ENCODE measurements at regions not wholly inside any gene's neighbourhood (a gene's known extent, or its start where the extent isn't known, plus 50 kb on each side); places are given as distances from the start of the nearest gene placed in this dataset.
"Not testable (repeated sequence)": the region's sequence is repeated elsewhere in the genome, so short reads cannot be mapped to it uniquely, and the experiment has no call there.

DNA sequence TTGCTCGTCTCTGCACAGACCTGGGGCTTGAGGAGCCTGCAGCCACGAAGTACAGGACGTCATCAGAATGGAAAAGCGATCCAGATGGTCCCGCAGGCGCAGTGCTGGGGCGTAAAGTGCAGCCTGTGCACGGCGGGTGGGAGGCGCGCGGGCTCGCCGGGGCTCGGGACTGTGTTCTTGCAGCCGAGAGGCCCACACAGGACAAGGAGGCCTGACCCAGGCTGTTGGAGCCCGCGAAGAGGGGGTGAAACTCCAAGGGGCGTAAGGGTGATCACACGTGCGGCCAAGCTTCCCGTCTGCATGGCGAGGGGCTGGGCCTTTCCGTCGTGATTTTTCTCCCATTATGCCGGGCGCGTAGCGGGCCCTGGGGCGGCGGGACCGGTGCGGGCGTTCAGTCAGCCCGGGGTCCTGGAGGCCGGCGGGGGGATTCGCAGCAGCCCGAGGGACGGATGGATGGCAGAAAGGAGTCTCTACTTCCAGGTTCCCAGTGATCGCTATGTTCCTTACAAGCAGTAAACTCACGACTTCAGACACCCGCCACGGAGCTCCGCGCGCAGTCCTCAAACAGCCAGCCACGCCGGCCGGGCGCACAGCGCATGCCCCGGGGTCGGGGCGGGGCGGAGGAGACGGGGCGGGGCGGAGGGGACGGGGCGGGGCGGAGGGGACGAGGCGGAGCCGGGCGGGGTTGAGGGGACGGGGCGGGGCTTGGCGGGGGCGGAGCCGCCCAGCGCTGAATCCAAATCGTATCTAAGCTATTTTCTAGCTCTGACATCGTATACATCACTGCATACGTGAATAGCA, 141.0 kb upstream of the KCNJ18 start:
- Histone ChIP-seq H3K56ac (ENCODE audit: insufficient read length, low read depth, low read length) (no peak overlapping the region), H2AK5ac (ENCODE audit: insufficient read length, low read length) (no peak overlapping the region), H3K9me3 (ENCODE audit: control insufficient read depth, low read depth, low read length) (no peaks in the 10 kb centered on the region), H3K14ac (ENCODE audit: insufficient read depth, low read length) (peak overlapping the region; percentile 49), H2BK5ac (ENCODE audit: insufficient read length, low read length) (no peak overlapping the region), H4K20me1 (ENCODE audit: control insufficient read depth, insufficient read depth, insufficient read length) (no peaks in the 10 kb centered on the region), H4K5ac (ENCODE audit: insufficient read length, low read depth, low read length) (no peak overlapping the region), H3K79me1 (ENCODE audit: insufficient read depth, low read depth, low read length, poor library complexity, severe bottlenecking) (no peaks in the 10 kb centered on the region), H3K18ac (ENCODE audit: insufficient read length, low read depth, low read length) (no peak overlapping the region), H3K9ac (ENCODE audit: extremely low read depth, insufficient read length, low read length) (peak overlapping the region; percentile 33), H2BK120ac (ENCODE audit: low read depth, low read length, poor library complexity, severe bottlenecking) (no peak overlapping the region), H3K4ac (ENCODE audit: low read depth, low read length) (no peak overlapping the region), H3K27me3 (ENCODE audit: insufficient read depth, low read length) (no peaks in the 10 kb centered on the region; the same call in 1 of the 2 replicates), H3T11ph (ENCODE audit: low read length) (no peak overlapping the region), H2AFZ (ENCODE audit: low read length) (no peak overlapping the region), H3K23ac (ENCODE audit: insufficient read length, low read depth, low read length) (no peak overlapping the region), H3K27ac (ENCODE audit: insufficient read length, low read depth, low read length) (no peak overlapping the region), H3K4me2 (ENCODE audit: insufficient read depth, insufficient read length, low read length) (peak overlapping the region; percentile 74), H2BK12ac (ENCODE audit: insufficient read length, low read depth, low read length) (no peak overlapping the region), H3K4me1 (ENCODE audit: insufficient read depth, low read length) (no peaks in the 10 kb centered on the region), H2BK20ac (ENCODE audit: low read depth, low read length, poor library complexity, severe bottlenecking) (no peak overlapping the region), H3K23me2 (ENCODE audit: insufficient read length, low read depth, low read length, poor library complexity, severe bottlenecking) (peaks cover 5% of the 10 kb centered on the region), H4K91ac (ENCODE audit: insufficient read length, low read depth, low read length) (no peak overlapping the region), H3K79me2 (ENCODE audit: insufficient read depth, low read length) (no peaks in the 10 kb centered on the region), H2BK15ac (ENCODE audit: low read depth, low read length) (no peak overlapping the region), H4K8ac (replicated peaks; ENCODE audit: insufficient read length, low read depth, low read length) (no peak overlapping the region)
- Mint-ChIP-seq H3K27ac (no peak overlapping the region), H3K27me3 (ENCODE audit: low read depth) (peaks cover 35% of the 10 kb centered on the region), H3K9me3 (peaks cover 49 to 61% of the 10 kb centered on the region in 2 experiments), H3K36me3 (ENCODE audit: insufficient read depth in 1 of 3, low read depth in 3 of 3) (peaks cover 7 to 10% (median 8%) of the 10 kb centered on the region in 3 experiments; a peak in 6 of 7 replicates), H3K4me3 (peak overlapping the region; percentile 79 to 87), H3K4me1 (peaks cover 11 to 13% of the 10 kb centered on the region in 2 experiments)
- no peak for DNase-seq
- TF ChIP-seq, protein P1, sequence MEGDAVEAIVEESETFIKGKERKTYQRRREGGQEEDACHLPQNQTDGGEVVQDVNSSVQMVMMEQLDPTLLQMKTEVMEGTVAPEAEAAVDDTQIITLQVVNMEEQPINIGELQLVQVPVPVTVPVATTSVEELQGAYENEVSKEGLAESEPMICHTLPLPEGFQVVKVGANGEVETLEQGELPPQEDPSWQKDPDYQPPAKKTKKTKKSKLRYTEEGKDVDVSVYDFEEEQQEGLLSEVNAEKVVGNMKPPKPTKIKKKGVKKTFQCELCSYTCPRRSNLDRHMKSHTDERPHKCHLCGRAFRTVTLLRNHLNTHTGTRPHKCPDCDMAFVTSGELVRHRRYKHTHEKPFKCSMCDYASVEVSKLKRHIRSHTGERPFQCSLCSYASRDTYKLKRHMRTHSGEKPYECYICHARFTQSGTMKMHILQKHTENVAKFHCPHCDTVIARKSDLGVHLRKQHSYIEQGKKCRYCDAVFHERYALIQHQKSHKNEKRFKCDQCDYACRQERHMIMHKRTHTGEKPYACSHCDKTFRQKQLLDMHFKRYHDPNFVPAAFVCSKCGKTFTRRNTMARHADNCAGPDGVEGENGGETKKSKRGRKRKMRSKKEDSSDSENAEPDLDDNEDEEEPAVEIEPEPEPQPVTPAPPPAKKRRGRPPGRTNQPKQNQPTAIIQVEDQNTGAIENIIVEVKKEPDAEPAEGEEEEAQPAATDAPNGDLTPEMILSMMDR (conservative IDR thresholded peaks at IDR 0.05), result no peak
- WGBS (ENCODE audit: extremely low coverage, insufficient read length, low lambda C conversion rate), result no CpG with 5 or more reads among the region's 75 CpGs

DNA sequence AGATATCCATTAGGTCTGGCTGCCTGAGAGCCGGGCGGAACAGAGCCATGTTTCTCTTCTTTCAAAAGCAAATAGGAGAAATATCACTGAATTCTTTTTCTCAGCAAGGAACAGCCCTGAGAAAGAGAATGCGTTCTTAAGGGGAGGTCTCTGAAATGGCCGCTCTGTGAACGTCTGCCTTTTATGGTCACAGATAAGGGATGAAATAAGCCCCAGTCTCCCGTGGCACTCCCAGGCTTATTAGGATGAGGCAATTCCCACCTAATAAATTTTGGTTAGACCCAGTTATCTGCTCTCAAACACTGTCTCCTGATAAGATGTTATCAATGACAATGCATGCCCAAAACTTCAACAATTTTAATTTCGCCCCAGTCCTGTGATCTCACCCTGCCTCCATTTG, 133.4 kb upstream of the KCNJ18 start:
- not testable (repeated sequence) for H3K4me1 ChIP-seq (ENCODE audit: insufficient read depth, low read length); H3K23ac ChIP-seq (ENCODE audit: insufficient read length, low read depth, low read length); H4K5ac ChIP-seq (ENCODE audit: insufficient read length, low read depth, low read length); H3K79me1 ChIP-seq (ENCODE audit: insufficient read depth, low read depth, low read length, poor library complexity, severe bottlenecking); H2BK120ac ChIP-seq (ENCODE audit: low read depth, low read length, poor library complexity, severe bottlenecking); H4K8ac ChIP-seq (replicated peaks; ENCODE audit: insufficient read length, low read depth, low read length); H4K91ac ChIP-seq (ENCODE audit: insufficient read length, low read depth, low read length); H3K27ac Mint-ChIP-seq; H3K14ac ChIP-seq (ENCODE audit: insufficient read depth, low read length); H2BK15ac ChIP-seq (ENCODE audit: low read depth, low read length); H3K4me2 ChIP-seq (ENCODE audit: insufficient read depth, insufficient read length, low read length); H3K9ac ChIP-seq (ENCODE audit: extremely low read depth, insufficient read length, low read length); H4K20me1 ChIP-seq (ENCODE audit: control insufficient read depth, insufficient read depth, insufficient read length); H2AK5ac ChIP-seq (ENCODE audit: insufficient read length, low read length); H3K4ac ChIP-seq (ENCODE audit: low read depth, low read length); H2BK5ac ChIP-seq (ENCODE audit: insufficient read length, low read length); H3T11ph ChIP-seq (ENCODE audit: low read length); H3K27me3 Mint-ChIP-seq (ENCODE audit: low read depth); H3K4me3 Mint-ChIP-seq; H3K56ac ChIP-seq (ENCODE audit: insufficient read length, low read depth, low read length); H3K18ac ChIP-seq (ENCODE audit: insufficient read length, low read depth, low read length); H3K23me2 ChIP-seq (ENCODE audit: insufficient read length, low read depth, low read length, poor library complexity, severe bottlenecking); H3K27ac ChIP-seq (ENCODE audit: insufficient read length, low read depth, low read length); H3K79me2 ChIP-seq (ENCODE audit: insufficient read depth, low read length); H2BK20ac ChIP-seq (ENCODE audit: low read depth, low read length, poor library complexity, severe bottlenecking); H3K4me1 Mint-ChIP-seq; DNase-seq; H2BK12ac ChIP-seq (ENCODE audit: insufficient read length, low read depth, low read length); H2AFZ ChIP-seq (ENCODE audit: low read length); H3K27me3 ChIP-seq (ENCODE audit: insufficient read depth, low read length)
- H3K36me3 Mint-ChIP-seq (ENCODE audit: insufficient read depth in 1 of 3, low read depth in 3 of 3), result peaks cover 0 to 11% (median 8%) of the 10 kb centered on the region in 3 experiments; a peak in 6 of 7 replicates
- peaks cover 13% of the 10 kb centered on the region for H3K9me3 ChIP-seq (ENCODE audit: control insufficient read depth, low read depth, low read length)
- peaks cover 85 to 86% of the 10 kb centered on the region in 2 experiments for H3K9me3 Mint-ChIP-seq
- WGBS (ENCODE audit: extremely low coverage, insufficient read length, low lambda C conversion rate), result no CpG with 5 or more reads among the region's 7 CpGs

Data from H9 (cell line).